MG63 (cell line): ENCODE measurements at regions not wholly inside any gene's neighbourhood (a gene's known extent, or its start where the extent isn't known, plus 50 kb on each side); places are given as distances from the start of the nearest gene placed in this dataset.
"Not testable (repeated sequence)": the region's sequence is repeated elsewhere in the genome, so short reads cannot be mapped to it uniquely, and the experiment has no call there.

Experiments used
- DNase-seq: peaks from one replicate; pipeline ENCODE4 v3.0.0-alpha.2; 2020
- H3K27me3 ChIP-seq: fragments of 250-450 bp; sonication (Bioruptor Pico); 2 replicates; pipeline ENCODE4 v1.5.1; 2020; ENCODE audit warnings: mild to moderate bottlenecking, moderate library complexity
- H3K36me3 ChIP-seq: fragments of 250-450 bp; sonication (Bioruptor Pico); 2 replicates; pipeline ENCODE4 v1.5.1; 2020; ENCODE audit warnings: mild to moderate bottlenecking, moderate library complexity
- H3K4me3 ChIP-seq: fragments of 250-450 bp; sonication (Bioruptor Pico); 2 replicates; pipeline ENCODE4 v1.5.1; 2020; ENCODE audit warnings: mild to moderate bottlenecking, moderate library complexity
- H3K9me3 ChIP-seq: fragments of 250-450 bp; sonication (Bioruptor Pico); 2 replicates; pipeline ENCODE4 v1.5.1; 2020; ENCODE audit warnings: mild to moderate bottlenecking, moderate library complexity

GRCh38 chr20:53678315-53678989 is 84.8 kb upstream of the ZNF217 start:
- no peaks in the 10 kb centered on the region; the same call in 1 of the 2 replicates for H3K9me3 ChIP-seq
- H3K27me3 ChIP-seq, result no peaks in the 10 kb centered on the region
- DNase-seq, result no peak
- H3K36me3 ChIP-seq, result no peaks in the 10 kb centered on the region
- no peak overlapping the region for H3K4me3 ChIP-seq

GRCh38 chr20:53677447-53678314 is 84.0 kb upstream of the ZNF217 start:
- DNase-seq, result no peak
- Histone ChIP-seq H3K27me3 (no peaks in the 10 kb centered on the region), H3K36me3 (no peaks in the 10 kb centered on the region), H3K4me3 (no peak overlapping the region), H3K9me3 (no peaks in the 10 kb centered on the region; the same call in 1 of the 2 replicates)

GRCh38 chr20:53676987-53677386 is 83.3 kb upstream of the ZNF217 start:
- H3K9me3 ChIP-seq, result no peaks in the 10 kb centered on the region; the same call in 1 of the 2 replicates
- no peak overlapping the region for H3K4me3 ChIP-seq
- no peaks in the 10 kb centered on the region for H3K27me3 ChIP-seq
- no peaks in the 10 kb centered on the region for H3K36me3 ChIP-seq
- DNase-seq, result no peak

- Histone ChIP-seq H3K36me3 (no peaks in the 10 kb centered on the region), H3K4me3 (no peak overlapping the region), H3K9me3 (no peaks in the 10 kb centered on the region; the same call in 1 of the 2 replicates), H3K27me3 (no peaks in the 10 kb centered on the region)
- DNase-seq, result no peak
Observed at GRCh38 chr20:53676519-53676822, 82.8 kb upstream of the ZNF217 start.

- Histone ChIP-seq H3K36me3 (no peaks in the 10 kb centered on the region), H3K9me3 (no peaks in the 10 kb centered on the region)
- no peak for DNase-seq
Observed at GRCh38 chr20:53672484-53673129, 79.0 kb upstream of the ZNF217 start.

GRCh38 chr20:53671370-53671769 is 77.7 kb upstream of the ZNF217 start:
- H3K36me3 ChIP-seq, result no peaks in the 10 kb centered on the region
- DNase-seq, result no peak
- H3K9me3 ChIP-seq, result no peaks in the 10 kb centered on the region
- H3K4me3 ChIP-seq, result no peak overlapping the region
- no peaks in the 10 kb centered on the region for H3K27me3 ChIP-seq

More at GRCh38 chr20:53672484-53673129, 79.0 kb upstream of the ZNF217 start:
- Histone ChIP-seq H3K27me3 (no peaks in the 10 kb centered on the region), H3K4me3 (no peak overlapping the region)

GRCh38 chr20:53669517-53670313 is 76.1 kb upstream of the ZNF217 start:
- not testable (repeated sequence) for H3K36me3 ChIP-seq, H3K9me3 ChIP-seq, DNase-seq, H3K27me3 ChIP-seq, H3K4me3 ChIP-seq

GRCh38 chr20:53668992-53669391 is 75.4 kb upstream of the ZNF217 start:
- Histone ChIP-seq H3K36me3 (no peaks in the 10 kb centered on the region), H3K27me3 (no peaks in the 10 kb centered on the region), H3K9me3 (no peaks in the 10 kb centered on the region), H3K4me3 (no peak overlapping the region)
- no peak for DNase-seq

- Histone ChIP-seq H3K36me3 (no peaks in the 10 kb centered on the region), H3K9me3 (no peaks in the 10 kb centered on the region), H3K27me3 (no peaks in the 10 kb centered on the region), H3K4me3 (no peak overlapping the region)
- DNase-seq, result no peak
Observed at GRCh38 chr20:53666144-53666543, 72.5 kb upstream of the ZNF217 start.

- Histone ChIP-seq H3K4me3 (no peak overlapping the region), H3K9me3 (no peaks in the 10 kb centered on the region), H3K27me3 (no peaks in the 10 kb centered on the region), H3K36me3 (no peaks in the 10 kb centered on the region)
- DNase-seq, result peak; percentile 68
Observed at GRCh38 chr20:53664121-53664520, 70.5 kb upstream of the ZNF217 start.

GRCh38 chr20:53663521-53663920 is 69.9 kb upstream of the ZNF217 start:
- not testable (repeated sequence) for DNase-seq, H3K9me3 ChIP-seq, H3K4me3 ChIP-seq, H3K27me3 ChIP-seq, H3K36me3 ChIP-seq

GRCh38 chr20:53662595-53662994 is 69.0 kb upstream of the ZNF217 start:
- Histone ChIP-seq H3K9me3 (no peaks in the 10 kb centered on the region), H3K27me3 (no peaks in the 10 kb centered on the region), H3K4me3 (no peak overlapping the region), H3K36me3 (no peaks in the 10 kb centered on the region)
- DNase-seq, result no peak

GRCh38 chr20:53660947-53661381 is 67.3 kb upstream of the ZNF217 start:
- H3K4me3 ChIP-seq, result no peak overlapping the region
- H3K27me3 ChIP-seq, result no peaks in the 10 kb centered on the region
- no peak for DNase-seq
- H3K36me3 ChIP-seq, result no peaks in the 10 kb centered on the region
- H3K9me3 ChIP-seq, result no peaks in the 10 kb centered on the region

- Histone ChIP-seq H3K36me3 (no peaks in the 10 kb centered on the region), H3K4me3 (peak overlapping the region; percentile 34), H3K9me3 (no peaks in the 10 kb centered on the region), H3K27me3 (no peaks in the 10 kb centered on the region)
- peak; percentile 49 for DNase-seq
Observed at GRCh38 chr20:53660078-53660909, 66.7 kb upstream of the ZNF217 start.

GRCh38 chr20:53658973-53659372 is 65.3 kb upstream of the ZNF217 start:
- Histone ChIP-seq H3K4me3 (no peak overlapping the region), H3K9me3 (no peaks in the 10 kb centered on the region), H3K27me3 (no peaks in the 10 kb centered on the region), H3K36me3 (no peaks in the 10 kb centered on the region)
- peak; percentile 18 for DNase-seq

- no peaks in the 10 kb centered on the region for H3K27me3 ChIP-seq
- H3K4me3 ChIP-seq, result no peak overlapping the region
- H3K36me3 ChIP-seq, result no peaks in the 10 kb centered on the region
- H3K9me3 ChIP-seq, result no peaks in the 10 kb centered on the region
- DNase-seq, result no peak
Observed at GRCh38 chr20:53658322-53658721, 64.7 kb upstream of the ZNF217 start.
